ENCODE measurements at regions not wholly inside any gene's neighbourhood (a gene's known extent, or its start where the extent isn't known, plus 50 kb on each side); places are given as distances from the start of the nearest gene placed in this dataset.

DNA sequence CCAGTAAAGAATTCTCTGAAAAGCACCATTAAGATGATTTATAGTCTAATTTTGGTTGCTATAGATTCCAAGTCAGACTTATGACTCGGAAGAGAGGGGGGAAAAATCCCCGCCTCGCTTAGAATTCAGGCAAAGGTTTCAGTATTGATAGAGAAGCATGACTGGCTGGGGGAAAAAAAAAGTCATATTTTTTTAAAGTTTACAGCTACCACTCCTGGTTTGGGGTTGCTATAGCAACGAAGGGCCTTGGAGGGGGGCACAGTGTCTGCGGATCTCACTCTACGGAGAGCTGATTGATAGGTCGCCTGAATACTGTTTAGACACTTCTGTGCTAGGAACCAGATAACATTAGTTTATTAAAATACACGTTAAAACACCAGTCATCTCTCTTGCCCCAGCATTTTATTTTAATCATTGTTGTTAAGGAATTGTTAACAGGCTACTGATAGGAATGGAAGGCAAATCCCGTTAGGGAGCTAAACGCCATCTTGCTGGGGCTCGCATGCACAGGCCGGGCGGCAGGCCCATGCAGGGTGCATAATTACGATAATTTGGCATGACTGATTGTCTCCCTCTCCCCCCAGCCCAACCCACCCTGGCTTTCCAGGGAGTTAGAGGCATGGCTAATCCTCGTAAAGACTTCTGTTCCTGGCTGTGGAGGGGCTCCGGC is 380.0 kb upstream of the XYLT1 start:
- H3K27me3 ChIP-seq (ENCODE audit: control insufficient read depth, insufficient read depth, low read length) = no peaks in the 10 kb centered on the region
- H3K4me3 ChIP-seq (ENCODE audit: low read length) = no peak overlapping the region
- no peaks in the 10 kb centered on the region for H3K4me1 ChIP-seq (ENCODE audit: control insufficient read depth, insufficient read depth, low read length)
- no peak overlapping the region for H3K9ac ChIP-seq (ENCODE audit: low read length)
- H3K36me3 ChIP-seq (ENCODE audit: control insufficient read depth, insufficient read depth, low read length) = no peaks in the 10 kb centered on the region
- no peak overlapping the region for H3K27ac ChIP-seq (ENCODE audit: low read depth, low read length)

DNA sequence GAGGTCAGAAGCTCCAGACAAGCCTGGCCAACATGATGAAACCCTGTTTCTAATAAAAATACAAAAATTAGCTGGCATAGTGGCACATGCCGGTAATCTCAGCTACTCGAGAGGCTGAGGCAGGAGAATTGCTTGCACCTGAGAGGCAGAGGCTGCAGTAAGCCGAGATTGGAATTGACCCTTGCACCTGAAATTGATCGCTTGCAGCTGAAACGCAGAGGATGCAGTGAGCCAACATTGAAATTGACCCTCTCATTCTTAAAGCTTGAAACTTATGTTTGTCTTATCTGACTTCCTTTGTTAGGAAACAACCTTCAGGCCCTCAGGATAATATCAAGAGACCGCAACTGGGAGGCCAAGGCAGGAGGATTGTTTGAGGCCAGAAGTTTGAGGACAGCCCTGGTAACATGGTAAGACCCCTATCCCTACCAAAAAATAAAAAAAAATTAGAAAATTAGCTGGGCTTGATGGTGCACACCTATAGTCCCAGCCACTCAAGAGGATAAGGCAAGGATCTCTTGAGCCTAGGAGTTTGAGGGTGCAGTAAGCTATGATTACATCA is 376.6 kb upstream of the XYLT1 start:
- Histone ChIP-seq H3K4me3 (ENCODE audit: low read length) (no peak overlapping the region), H3K4me1 (ENCODE audit: control insufficient read depth, insufficient read depth, low read length) (no peaks in the 10 kb centered on the region), H3K36me3 (ENCODE audit: control insufficient read depth, insufficient read depth, low read length) (no peaks in the 10 kb centered on the region)

DNA sequence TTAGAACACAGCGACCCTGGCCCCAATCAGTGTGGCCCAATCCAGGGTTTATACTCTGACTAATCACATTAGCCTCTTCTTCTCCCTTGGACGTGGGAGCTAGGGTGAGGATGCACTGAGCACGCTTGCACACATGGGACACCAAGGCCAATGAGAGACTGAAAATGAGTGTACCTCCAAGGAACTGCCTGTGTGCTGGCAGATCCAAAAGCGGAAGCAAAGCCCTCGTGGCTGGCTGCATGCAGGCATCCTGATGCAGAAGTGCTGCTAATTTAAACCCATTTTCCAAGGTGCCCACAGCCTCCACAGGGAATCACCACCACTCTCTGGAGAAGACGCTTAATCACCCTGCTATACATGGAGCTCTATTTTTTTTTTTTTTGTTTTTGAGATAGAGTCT is 375.3 kb upstream of the XYLT1 start:
- no peak overlapping the region for H3K9ac ChIP-seq (ENCODE audit: low read length)
- no peaks in the 10 kb centered on the region for H3K27me3 ChIP-seq (ENCODE audit: control insufficient read depth, insufficient read depth, low read length)
- H3K4me3 ChIP-seq (ENCODE audit: low read length) = no peak overlapping the region
- no peaks in the 10 kb centered on the region for H3K4me1 ChIP-seq (ENCODE audit: control insufficient read depth, insufficient read depth, low read length)
- H3K36me3 ChIP-seq (ENCODE audit: control insufficient read depth, insufficient read depth, low read length) = no peaks in the 10 kb centered on the region
- no peak overlapping the region for H3K27ac ChIP-seq (ENCODE audit: low read depth, low read length)

More for the DNA sequence above, 376.6 kb upstream of the XYLT1 start:
- Histone ChIP-seq H3K27ac (ENCODE audit: low read depth, low read length) (no peak overlapping the region), H3K27me3 (ENCODE audit: control insufficient read depth, insufficient read depth, low read length) (no peaks in the 10 kb centered on the region), H3K9ac (ENCODE audit: low read length) (no peak overlapping the region)

DNA sequence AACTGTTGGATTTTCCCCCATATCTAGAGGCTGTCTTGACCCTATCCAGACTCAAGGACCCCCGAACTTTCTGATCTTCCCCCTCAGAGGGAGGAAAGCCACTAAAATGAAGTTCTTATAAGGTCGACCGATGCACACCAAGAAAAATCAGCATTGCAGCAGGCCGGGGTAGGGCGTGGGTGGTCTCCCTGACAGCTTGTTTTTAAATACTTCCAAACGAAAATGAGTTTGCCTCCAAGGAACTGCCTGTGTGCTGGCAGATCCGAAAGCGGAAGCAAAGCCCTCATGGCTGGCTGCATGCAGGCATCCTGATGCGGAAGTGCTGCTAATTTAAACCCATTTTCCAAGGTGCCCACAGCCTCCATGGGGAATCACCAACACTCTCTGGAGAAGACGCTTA is 374.3 kb upstream of the XYLT1 start:
- no peaks in the 10 kb centered on the region for H3K27me3 ChIP-seq (ENCODE audit: control insufficient read depth, insufficient read depth, low read length)
- no peak overlapping the region for H3K4me3 ChIP-seq (ENCODE audit: low read length)
- H3K9ac ChIP-seq (ENCODE audit: low read length) = no peak overlapping the region
- H3K27ac ChIP-seq (ENCODE audit: low read depth, low read length) = no peak overlapping the region
- H3K36me3 ChIP-seq (ENCODE audit: control insufficient read depth, insufficient read depth, low read length) = no peaks in the 10 kb centered on the region
- H3K4me1 ChIP-seq (ENCODE audit: control insufficient read depth, insufficient read depth, low read length) = no peaks in the 10 kb centered on the region

DNA sequence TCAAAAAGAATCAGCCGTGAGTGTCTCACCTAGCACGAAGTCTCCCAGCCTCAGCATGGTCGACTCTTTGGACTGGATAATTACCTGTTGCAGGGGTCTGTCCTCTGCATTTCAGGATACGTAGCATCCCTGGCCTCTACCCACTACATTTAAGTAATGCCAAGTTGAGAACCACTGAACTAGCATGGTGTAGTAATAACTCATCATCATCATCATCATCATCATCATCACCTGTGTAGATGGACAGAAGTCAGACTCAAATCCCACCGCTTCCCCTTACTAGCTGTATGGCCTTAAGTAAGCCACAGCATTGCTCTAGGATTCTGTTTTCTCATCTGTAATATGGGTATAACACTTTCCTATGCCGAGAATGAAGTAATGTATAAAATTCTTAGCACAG is 373.1 kb upstream of the XYLT1 start:
- Histone ChIP-seq H3K9ac (ENCODE audit: low read length) (no peak overlapping the region), H3K4me3 (ENCODE audit: low read length) (no peak overlapping the region)

DNA sequence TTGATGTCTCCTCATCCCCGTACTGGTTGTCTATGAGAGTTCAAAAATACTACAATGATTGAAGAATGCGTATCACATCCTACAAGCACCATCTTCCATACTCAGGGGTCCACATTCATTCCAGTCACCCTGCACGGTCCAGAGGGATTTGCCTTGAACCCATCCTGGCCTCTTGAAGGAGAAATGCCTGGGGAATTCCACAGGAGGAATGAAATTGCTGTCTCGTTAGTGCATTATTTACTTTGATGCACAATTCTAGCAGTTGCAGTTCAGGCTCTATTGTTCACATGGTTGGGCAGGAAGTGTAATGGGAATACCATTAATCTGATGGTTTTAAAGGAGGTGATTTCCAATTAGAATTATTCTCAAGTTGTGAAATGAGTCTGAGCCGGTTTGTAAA is 369.1 kb upstream of the XYLT1 start:
- no peak overlapping the region for H3K9ac ChIP-seq (ENCODE audit: low read length)

More for the DNA sequence above, 373.1 kb upstream of the XYLT1 start:
- Histone ChIP-seq H3K27ac (ENCODE audit: low read depth, low read length) (no peak overlapping the region), H3K36me3 (ENCODE audit: control insufficient read depth, insufficient read depth, low read length) (no peaks in the 10 kb centered on the region), H3K4me1 (ENCODE audit: control insufficient read depth, insufficient read depth, low read length) (no peaks in the 10 kb centered on the region), H3K27me3 (ENCODE audit: control insufficient read depth, insufficient read depth, low read length) (no peaks in the 10 kb centered on the region)

DNA sequence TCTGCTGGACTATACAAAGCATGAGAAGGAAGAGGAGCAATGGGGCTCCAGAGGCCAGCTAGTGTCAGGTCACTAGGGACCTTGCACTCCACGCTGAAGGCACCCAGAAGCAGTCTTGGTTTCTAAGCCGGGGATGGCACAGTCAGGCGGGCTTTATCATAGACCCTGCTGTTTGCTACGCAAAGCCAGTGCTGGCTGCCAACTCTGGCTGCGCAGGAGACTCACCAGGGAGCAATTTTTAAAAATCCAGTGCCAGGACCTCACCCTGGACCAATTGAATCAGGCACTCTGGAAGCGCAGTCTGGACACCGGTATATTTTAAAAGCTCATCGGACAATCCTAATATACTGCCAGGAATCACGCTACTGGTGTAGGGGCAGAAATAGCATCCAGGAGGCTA is 368.5 kb upstream of the XYLT1 start:
- Histone ChIP-seq H3K27me3 (ENCODE audit: control insufficient read depth, insufficient read depth, low read length) (no peaks in the 10 kb centered on the region), H3K36me3 (ENCODE audit: control insufficient read depth, insufficient read depth, low read length) (no peaks in the 10 kb centered on the region), H3K9ac (ENCODE audit: low read length) (no peak overlapping the region), H3K27ac (ENCODE audit: low read depth, low read length) (no peak overlapping the region), H3K4me1 (ENCODE audit: control insufficient read depth, insufficient read depth, low read length) (no peaks in the 10 kb centered on the region), H3K4me3 (ENCODE audit: low read length) (no peak overlapping the region)

More for the DNA sequence above, 369.1 kb upstream of the XYLT1 start:
- no peaks in the 10 kb centered on the region for H3K36me3 ChIP-seq (ENCODE audit: control insufficient read depth, insufficient read depth, low read length)
- H3K27me3 ChIP-seq (ENCODE audit: control insufficient read depth, insufficient read depth, low read length) = no peaks in the 10 kb centered on the region
- no peak overlapping the region for H3K4me3 ChIP-seq (ENCODE audit: low read length)
- no peak overlapping the region for H3K27ac ChIP-seq (ENCODE audit: low read depth, low read length)
- no peaks in the 10 kb centered on the region for H3K4me1 ChIP-seq (ENCODE audit: control insufficient read depth, insufficient read depth, low read length)

DNA sequence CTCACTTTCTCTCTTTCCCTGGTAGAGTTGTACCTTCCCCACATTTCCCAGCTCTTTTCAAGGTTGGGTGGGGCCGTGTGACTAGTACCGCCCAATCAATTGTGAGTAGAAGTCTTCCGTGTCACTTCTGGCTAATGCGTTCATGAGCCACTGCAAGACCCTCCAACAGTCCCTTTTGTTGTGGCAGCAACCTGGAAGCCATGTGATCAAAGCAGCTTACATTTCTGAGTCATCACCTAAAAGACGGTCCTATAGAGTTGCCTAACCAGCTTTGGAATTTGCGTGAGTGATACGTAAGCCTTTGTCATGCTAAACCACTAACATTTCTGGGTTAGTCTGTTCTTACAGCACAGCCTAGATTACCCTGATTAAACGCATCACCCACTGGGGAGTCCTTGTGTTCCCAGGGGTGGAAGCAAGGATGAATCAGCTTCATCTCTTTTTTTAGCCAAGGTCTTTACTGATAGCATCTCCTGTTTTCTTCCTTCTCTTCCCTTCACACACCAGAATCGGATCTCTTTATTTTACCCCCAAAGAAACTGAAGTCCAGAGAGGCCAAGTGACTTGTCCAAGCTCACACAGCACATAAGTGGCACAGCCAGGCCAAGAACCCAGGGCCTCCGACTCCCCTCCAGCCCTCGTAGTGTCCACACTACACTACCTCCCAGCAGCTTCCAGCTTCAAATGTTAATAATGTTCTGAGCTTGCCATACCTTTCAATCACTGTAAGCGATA is 366.3 kb upstream of the XYLT1 start:
- no peak overlapping the region for H3K9ac ChIP-seq (ENCODE audit: low read length)
- H3K36me3 ChIP-seq (ENCODE audit: control insufficient read depth, insufficient read depth, low read length) = no peaks in the 10 kb centered on the region
- H3K27ac ChIP-seq (ENCODE audit: low read depth, low read length) = no peak overlapping the region
- no peaks in the 10 kb centered on the region for H3K4me1 ChIP-seq (ENCODE audit: control insufficient read depth, insufficient read depth, low read length)
- no peak overlapping the region for H3K4me3 ChIP-seq (ENCODE audit: low read length)
- H3K27me3 ChIP-seq (ENCODE audit: control insufficient read depth, insufficient read depth, low read length) = no peaks in the 10 kb centered on the region

DNA sequence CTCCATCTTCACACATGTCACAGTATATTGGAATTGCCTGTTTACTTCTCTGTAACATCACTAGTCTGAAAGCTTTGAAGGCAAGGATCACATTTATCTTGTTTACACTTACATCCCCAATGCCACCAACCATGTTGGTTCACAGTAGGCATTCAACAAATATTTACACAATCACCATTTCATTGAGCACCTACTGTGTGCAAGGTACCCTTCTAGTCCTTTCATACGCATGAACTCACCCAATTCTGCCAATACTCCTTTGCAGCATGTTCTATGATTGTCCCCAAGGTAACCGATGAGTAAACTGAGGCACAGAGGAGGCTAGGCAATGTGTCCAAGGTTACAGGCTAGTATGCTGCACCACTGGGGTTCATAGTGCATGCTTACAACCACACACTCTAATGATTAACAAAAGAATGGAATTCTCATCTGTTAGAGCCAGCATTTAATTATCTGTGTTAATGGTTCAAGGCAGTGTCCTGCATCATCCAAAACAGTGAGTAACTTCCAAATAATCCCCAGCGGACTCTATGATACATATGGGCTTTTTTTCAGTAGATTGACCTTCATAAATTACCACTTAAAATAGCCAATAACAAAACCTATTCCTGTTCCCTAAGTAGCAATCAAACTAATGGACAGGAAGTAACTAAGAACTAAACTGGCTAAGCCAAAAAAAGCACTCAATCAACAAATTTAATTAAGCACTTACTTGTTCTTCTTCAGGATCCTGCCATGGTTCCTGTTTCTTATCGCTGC is 364.5 kb upstream of the XYLT1 start:
- H3K9ac ChIP-seq (ENCODE audit: low read length) = no peak overlapping the region
- H3K27me3 ChIP-seq (ENCODE audit: control insufficient read depth, insufficient read depth, low read length) = no peaks in the 10 kb centered on the region
- H3K36me3 ChIP-seq (ENCODE audit: control insufficient read depth, insufficient read depth, low read length) = no peaks in the 10 kb centered on the region
- H3K27ac ChIP-seq (ENCODE audit: low read depth, low read length) = no peak overlapping the region
- H3K4me3 ChIP-seq (ENCODE audit: low read length) = no peak overlapping the region
- no peaks in the 10 kb centered on the region for H3K4me1 ChIP-seq (ENCODE audit: control insufficient read depth, insufficient read depth, low read length)

DNA sequence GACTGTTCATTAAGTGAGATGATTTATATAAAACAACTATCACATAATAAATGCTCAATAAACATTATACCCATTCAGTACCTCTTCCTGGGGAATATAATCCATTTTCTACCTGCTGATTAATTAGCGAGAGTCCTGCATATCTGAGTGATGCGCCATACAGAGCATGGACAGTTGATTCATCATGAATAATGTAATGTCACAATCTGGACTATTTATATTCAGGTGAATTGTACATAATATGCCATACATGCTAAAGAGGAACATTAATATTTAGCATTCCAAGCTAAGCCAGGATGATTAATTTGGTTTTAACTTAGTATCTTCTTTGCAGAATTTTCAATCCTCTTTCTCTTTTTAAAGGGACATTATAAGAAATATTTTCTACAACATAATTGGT is 362.0 kb upstream of the XYLT1 start:
- no peak overlapping the region for H3K9ac ChIP-seq (ENCODE audit: low read length)
- H3K4me3 ChIP-seq (ENCODE audit: low read length) = no peak overlapping the region
- peaks cover 2% of the 10 kb centered on the region for H3K4me1 ChIP-seq (ENCODE audit: control insufficient read depth, insufficient read depth, low read length)
- no peaks in the 10 kb centered on the region for H3K36me3 ChIP-seq (ENCODE audit: control insufficient read depth, insufficient read depth, low read length)
- no peak overlapping the region for H3K27ac ChIP-seq (ENCODE audit: low read depth, low read length)
- H3K27me3 ChIP-seq (ENCODE audit: control insufficient read depth, insufficient read depth, low read length) = no peaks in the 10 kb centered on the region

DNA sequence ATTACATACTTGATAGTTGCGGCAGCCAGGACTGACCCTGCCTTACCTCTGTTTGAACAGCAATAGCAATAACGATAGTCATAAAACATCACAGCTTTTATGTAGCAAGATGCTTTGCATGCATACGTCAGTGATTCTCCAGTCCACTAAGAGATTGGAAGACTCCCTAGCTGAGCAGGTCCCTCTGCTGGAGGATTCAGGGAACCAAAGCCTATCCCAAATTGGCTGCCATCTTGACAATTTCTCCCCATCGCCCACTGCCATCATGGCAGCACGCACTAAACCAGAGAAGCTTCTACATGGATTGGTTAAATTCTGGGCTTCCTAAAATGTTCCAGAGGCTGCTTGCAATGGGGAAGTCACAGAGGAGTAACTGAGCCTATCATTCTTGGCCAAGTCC is 360.6 kb upstream of the XYLT1 start:
- no peaks in the 10 kb centered on the region for H3K27me3 ChIP-seq (ENCODE audit: control insufficient read depth, insufficient read depth, low read length)
- peaks cover 2% of the 10 kb centered on the region for H3K4me1 ChIP-seq (ENCODE audit: control insufficient read depth, insufficient read depth, low read length)
- no peaks in the 10 kb centered on the region for H3K36me3 ChIP-seq (ENCODE audit: control insufficient read depth, insufficient read depth, low read length)
- no peak overlapping the region for H3K9ac ChIP-seq (ENCODE audit: low read length)
- no peak overlapping the region for H3K4me3 ChIP-seq (ENCODE audit: low read length)
- no peak overlapping the region for H3K27ac ChIP-seq (ENCODE audit: low read depth, low read length)

DNA sequence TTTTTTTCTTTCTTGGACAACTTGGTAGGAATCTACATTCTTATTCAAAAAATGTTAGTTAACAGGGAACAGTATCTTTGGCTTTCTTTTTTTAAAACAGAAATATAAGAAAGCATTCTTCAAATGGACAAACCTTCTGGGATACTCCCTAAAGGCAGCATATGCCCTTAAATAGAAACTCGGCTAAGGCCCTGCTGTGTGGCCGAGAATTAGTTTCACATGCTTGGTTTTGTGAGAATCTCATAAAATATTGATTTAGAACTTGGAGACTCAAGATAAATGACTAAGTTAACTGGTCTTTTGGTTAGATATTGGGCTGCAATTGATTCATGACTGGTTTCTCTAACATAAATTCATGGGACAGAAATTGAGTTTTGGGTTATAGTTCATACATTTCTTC is 359.9 kb upstream of the XYLT1 start:
- H3K4me3 ChIP-seq (ENCODE audit: low read length) = no peak overlapping the region
- peaks cover 2% of the 10 kb centered on the region for H3K4me1 ChIP-seq (ENCODE audit: control insufficient read depth, insufficient read depth, low read length)
- H3K36me3 ChIP-seq (ENCODE audit: control insufficient read depth, insufficient read depth, low read length) = no peaks in the 10 kb centered on the region
- H3K27ac ChIP-seq (ENCODE audit: low read depth, low read length) = no peak overlapping the region
- no peak overlapping the region for H3K9ac ChIP-seq (ENCODE audit: low read length)
- H3K27me3 ChIP-seq (ENCODE audit: control insufficient read depth, insufficient read depth, low read length) = no peaks in the 10 kb centered on the region
